ENCODE measurements at regions not wholly inside any gene's neighbourhood (a gene's known extent, or its start where the extent isn't known, plus 50 kb on each side); places are given as distances from the start of the nearest gene placed in this dataset.

DNA sequence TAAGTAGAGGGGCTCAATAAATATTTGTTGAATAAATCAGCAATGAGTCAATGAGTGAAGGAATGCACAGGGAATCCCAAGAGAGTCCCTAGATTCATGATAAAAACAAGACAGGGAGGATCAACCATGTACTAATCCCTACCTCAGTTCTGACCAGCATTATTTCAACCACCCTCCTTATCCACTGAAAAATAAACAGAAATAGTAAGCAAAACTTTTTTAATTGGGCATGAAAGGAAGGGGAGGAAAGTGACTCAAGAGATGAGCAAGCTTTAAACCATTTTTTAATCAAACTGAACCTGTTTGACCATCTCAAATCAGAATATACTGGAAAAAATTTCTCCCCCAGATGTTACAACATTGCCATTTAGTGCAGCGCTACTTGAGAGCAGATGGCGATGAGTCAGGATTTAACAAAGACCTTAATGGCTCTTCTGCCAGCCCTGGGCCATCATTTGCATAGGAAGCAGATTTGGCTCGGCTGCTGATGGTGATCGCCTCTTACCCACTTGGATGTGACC is 194.8 kb upstream of the SLC30A5 start:
- TF ChIP-seq, protein P1, sequence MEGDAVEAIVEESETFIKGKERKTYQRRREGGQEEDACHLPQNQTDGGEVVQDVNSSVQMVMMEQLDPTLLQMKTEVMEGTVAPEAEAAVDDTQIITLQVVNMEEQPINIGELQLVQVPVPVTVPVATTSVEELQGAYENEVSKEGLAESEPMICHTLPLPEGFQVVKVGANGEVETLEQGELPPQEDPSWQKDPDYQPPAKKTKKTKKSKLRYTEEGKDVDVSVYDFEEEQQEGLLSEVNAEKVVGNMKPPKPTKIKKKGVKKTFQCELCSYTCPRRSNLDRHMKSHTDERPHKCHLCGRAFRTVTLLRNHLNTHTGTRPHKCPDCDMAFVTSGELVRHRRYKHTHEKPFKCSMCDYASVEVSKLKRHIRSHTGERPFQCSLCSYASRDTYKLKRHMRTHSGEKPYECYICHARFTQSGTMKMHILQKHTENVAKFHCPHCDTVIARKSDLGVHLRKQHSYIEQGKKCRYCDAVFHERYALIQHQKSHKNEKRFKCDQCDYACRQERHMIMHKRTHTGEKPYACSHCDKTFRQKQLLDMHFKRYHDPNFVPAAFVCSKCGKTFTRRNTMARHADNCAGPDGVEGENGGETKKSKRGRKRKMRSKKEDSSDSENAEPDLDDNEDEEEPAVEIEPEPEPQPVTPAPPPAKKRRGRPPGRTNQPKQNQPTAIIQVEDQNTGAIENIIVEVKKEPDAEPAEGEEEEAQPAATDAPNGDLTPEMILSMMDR (IDR thresholded peaks at IDR 0.05), result no peak
- no peak for TF ChIP-seq POLR2A (IDR thresholded peaks at IDR 0.05)

Measured in lower leg skin (tissue), 3 donors.